ENCODE measurements at regions not wholly inside any gene's neighbourhood (a gene's known extent, or its start where the extent isn't known, plus 50 kb on each side); places are given as distances from the start of the nearest gene placed in this dataset.
A peak's percentile ranks its signal among the peaks of the same experiment; 100 is the strongest.

- Histone ChIP-seq H3K27me3 (no peaks in the 10 kb centered on the region), H3K4me3 (replicated peaks in 1 of 3) (no peak overlapping the region), H3K27ac (no peak overlapping the region), H3K4me1 (peaks cover 0 to 10% of the 10 kb centered on the region in 2 donors), H3K9me3 (no peaks in the 10 kb centered on the region), H3K36me3 (no peaks in the 10 kb centered on the region)
- intact Hi-C loops (cut with DNase I), result no loop called here
- WGBS, 2 donors, result 90 to 91% methylated on average over 11 of the region's 11 CpGs
- no peak for DNase-seq
- TF ChIP-seq CTCF (IDR thresholded peaks at IDR 0.05), result no peak
- TF ChIP-seq POLR2A (IDR thresholded peaks at IDR 0.05), result no peak
Observed at GRCh38 chr7:116394106-116394505, 105.4 kb upstream of the CAV2 start.

DNA sequence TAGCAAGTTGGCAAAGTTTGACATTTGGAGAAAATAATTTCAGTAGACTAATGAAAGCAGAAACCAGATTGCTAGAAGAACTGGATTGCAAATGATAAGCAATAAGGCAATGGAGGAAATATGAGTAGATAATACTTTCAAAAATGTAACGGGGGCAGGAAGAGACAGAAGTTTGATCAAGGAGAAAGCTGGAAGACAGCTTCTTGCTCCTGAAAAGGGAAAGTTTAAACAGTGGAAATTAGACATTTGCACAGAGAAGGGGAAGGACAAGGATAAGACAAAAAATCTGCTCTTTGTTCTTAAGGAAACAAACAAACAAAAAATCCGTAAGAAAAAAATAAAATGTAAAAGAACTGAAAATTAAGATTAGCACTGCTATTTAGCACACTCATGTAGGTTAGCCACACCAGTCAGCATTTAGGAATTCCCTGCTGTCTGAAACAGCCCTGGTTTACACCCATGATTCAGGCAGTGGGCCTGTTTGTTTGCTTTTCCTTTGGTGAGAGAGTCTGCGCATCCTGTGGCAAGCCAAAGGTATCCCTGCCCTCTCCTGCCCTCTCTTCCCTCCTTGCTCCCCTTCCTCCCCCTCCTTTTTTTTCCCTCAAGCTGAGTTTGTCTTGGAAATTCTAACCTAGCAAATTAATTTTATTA is 104.3 kb upstream of the CAV2 start:
- intact Hi-C loops (cut with DNase I), result no loop called here
- H3K27me3 ChIP-seq, result no peaks in the 10 kb centered on the region
- H3K27ac ChIP-seq, result peak overlapping the region in 1 of 3 donors; percentile 43
- WGBS, 2 donors, result 67 to 73% methylated on average over 3 of the region's 3 CpGs
- H3K4me1 ChIP-seq, result peaks cover 4 to 10% of the 10 kb centered on the region in 2 donors
- no peak overlapping the region for H3K4me3 ChIP-seq (replicated peaks in 1 of 3)
- TF ChIP-seq POLR2A (IDR thresholded peaks at IDR 0.05) (no peak), CTCF (IDR thresholded peaks at IDR 0.05) (no peak)
- no peaks in the 10 kb centered on the region for H3K36me3 ChIP-seq
- peak in 1 of 2 donors; percentile 15 for DNase-seq
- H3K9me3 ChIP-seq, result no peaks in the 10 kb centered on the region

- TF ChIP-seq CTCF (IDR thresholded peaks at IDR 0.05) (no peak), POLR2A (IDR thresholded peaks at IDR 0.05) (no peak)
- intact Hi-C loops (cut with DNase I), result no loop called here
- Histone ChIP-seq H3K4me3 (replicated peaks in 1 of 3) (no peak overlapping the region), H3K36me3 (no peaks in the 10 kb centered on the region), H3K4me1 (peaks cover 8 to 10% of the 10 kb centered on the region in 2 donors), H3K9me3 (no peaks in the 10 kb centered on the region), H3K27ac (no peak overlapping the region), H3K27me3 (no peaks in the 10 kb centered on the region)
- 93 to 98% methylated on average over 2 of the region's 2 CpGs for WGBS, 2 donors
- no peak for DNase-seq
Observed at GRCh38 chr7:116398672-116399071, 100.9 kb upstream of the CAV2 start.

DNA sequence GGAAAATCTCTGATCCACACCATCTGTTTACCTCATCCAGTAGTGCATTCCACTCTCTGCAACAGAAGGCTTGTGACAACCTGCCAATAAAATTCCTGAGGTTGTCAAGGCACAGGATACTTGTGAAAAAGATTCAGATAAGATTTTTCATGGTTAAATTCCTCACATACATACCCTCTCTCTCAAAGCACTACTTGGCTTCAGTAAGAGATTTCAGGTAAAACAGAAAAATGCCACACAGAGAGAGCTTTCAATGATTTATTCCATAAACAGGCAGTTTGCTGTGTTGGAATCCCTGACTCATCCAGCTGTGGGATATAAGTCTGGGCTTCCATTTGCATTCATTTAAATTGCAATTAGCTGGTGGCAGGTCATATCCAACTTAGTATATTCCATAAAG is 99.7 kb upstream of the CAV2 start:
- Histone ChIP-seq H3K4me3 (replicated peaks in 1 of 3) (no peak overlapping the region), H3K27ac (peak overlapping the region; percentile 5 to 44 (median 22)), H3K36me3 (no peaks in the 10 kb centered on the region), H3K4me1 (peaks cover 8 to 10% of the 10 kb centered on the region in 2 donors), H3K27me3 (no peaks in the 10 kb centered on the region), H3K9me3 (no peaks in the 10 kb centered on the region)
- DNase-seq, result no peak
- intact Hi-C loops (cut with DNase I), result no loop called here
- TF ChIP-seq CTCF (IDR thresholded peaks at IDR 0.05), result no peak
- TF ChIP-seq POLR2A (IDR thresholded peaks at IDR 0.05), result no peak

GRCh38 chr7:116400522-116400921 is 99.0 kb upstream of the CAV2 start:
- no peak overlapping the region for H3K4me3 ChIP-seq (replicated peaks in 1 of 3)
- WGBS, 2 donors, result 91 to 100% methylated on average over 3 of the region's 3 CpGs
- intact Hi-C loops (cut with DNase I), result no loop called here
- H3K4me1 ChIP-seq, result peaks cover 3 to 8% of the 10 kb centered on the region in 2 donors
- no peak for TF ChIP-seq CTCF (IDR thresholded peaks at IDR 0.05)
- no peak for TF ChIP-seq POLR2A (IDR thresholded peaks at IDR 0.05)
- H3K9me3 ChIP-seq, result no peaks in the 10 kb centered on the region
- no peak for DNase-seq
- H3K36me3 ChIP-seq, result no peaks in the 10 kb centered on the region
- H3K27me3 ChIP-seq, result no peaks in the 10 kb centered on the region
- H3K27ac ChIP-seq, result peak overlapping the region; percentile 5 to 44 (median 22)
